ENCODE measurements at regions not wholly inside any gene's neighbourhood (a gene's known extent, or its start where the extent isn't known, plus 50 kb on each side); places are given as distances from the start of the nearest gene placed in this dataset.

GRCh38 chr7:131941291-131941690 is 384.9 kb upstream of the PODXL start:
- TF ChIP-seq POLR2A (IDR thresholded peaks at IDR 0.05; ENCODE audit: low read length): no peak
- TF ChIP-seq, protein P1, sequence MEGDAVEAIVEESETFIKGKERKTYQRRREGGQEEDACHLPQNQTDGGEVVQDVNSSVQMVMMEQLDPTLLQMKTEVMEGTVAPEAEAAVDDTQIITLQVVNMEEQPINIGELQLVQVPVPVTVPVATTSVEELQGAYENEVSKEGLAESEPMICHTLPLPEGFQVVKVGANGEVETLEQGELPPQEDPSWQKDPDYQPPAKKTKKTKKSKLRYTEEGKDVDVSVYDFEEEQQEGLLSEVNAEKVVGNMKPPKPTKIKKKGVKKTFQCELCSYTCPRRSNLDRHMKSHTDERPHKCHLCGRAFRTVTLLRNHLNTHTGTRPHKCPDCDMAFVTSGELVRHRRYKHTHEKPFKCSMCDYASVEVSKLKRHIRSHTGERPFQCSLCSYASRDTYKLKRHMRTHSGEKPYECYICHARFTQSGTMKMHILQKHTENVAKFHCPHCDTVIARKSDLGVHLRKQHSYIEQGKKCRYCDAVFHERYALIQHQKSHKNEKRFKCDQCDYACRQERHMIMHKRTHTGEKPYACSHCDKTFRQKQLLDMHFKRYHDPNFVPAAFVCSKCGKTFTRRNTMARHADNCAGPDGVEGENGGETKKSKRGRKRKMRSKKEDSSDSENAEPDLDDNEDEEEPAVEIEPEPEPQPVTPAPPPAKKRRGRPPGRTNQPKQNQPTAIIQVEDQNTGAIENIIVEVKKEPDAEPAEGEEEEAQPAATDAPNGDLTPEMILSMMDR (IDR thresholded peaks at IDR 0.05): no peak
- TF ChIP-seq SMC3 (IDR thresholded peaks at IDR 0.05): no peak
- no peak for TF ChIP-seq BHLHE40 (IDR thresholded peaks at IDR 0.05; ENCODE audit: low read depth, low read length)
- no peak for TF ChIP-seq RARB (CRISPR knock-in tag; IDR thresholded peaks at IDR 0.05)
- TF ChIP-seq JUN (IDR thresholded peaks at IDR 0.05): no peak
- no peak for TF ChIP-seq KDM1A (IDR thresholded peaks at IDR 0.05; ENCODE audit: low read depth)
- TF ChIP-seq MAX (IDR thresholded peaks at IDR 0.05): no peak
- TF ChIP-seq EP300 (IDR thresholded peaks at IDR 0.05): no peak
- TF ChIP-seq RNF2 (IDR thresholded peaks at IDR 0.05; ENCODE audit: borderline replicate concordance, low read depth): no peak
- TF ChIP-seq PBX3 (IDR thresholded peaks at IDR 0.05): no peak
- TF ChIP-seq MYC (IDR thresholded peaks at IDR 0.05; ENCODE audit: borderline replicate concordance, low read length): no peak

Data from A549 (cell line).